Activated CD4-positive, alpha-beta T cell treated with anti-CD3 and anti-CD28 coated beads for 36 hours (primary cell): ENCODE measurements at regions not wholly inside any gene's neighbourhood (a gene's known extent, or its start where the extent isn't known, plus 50 kb on each side); places are given as distances from the start of the nearest gene placed in this dataset.
"Not testable (repeated sequence)": the region's sequence is repeated elsewhere in the genome, so short reads cannot be mapped to it uniquely, and the experiment has no call there.

Source experiments
- ATAC-seq: fragments of 200-7000 bp; cut with Tn5 transposase; one replicate; pipeline ENCODE4 v1.10.0; 2021; ENCODE audit warnings: mild to moderate bottlenecking, moderate library complexity
- CTCF ChIA-PET: fragments of 350-600 bp; sonication (Branson Sonifier 250); formaldehyde crosslinking; loops from one replicate; lab custom pipeline; 2021; ENCODE audit warnings: antibody characterized with exemption; lab: Charles Lee
- POLR2A ChIA-PET: fragments of 350-600 bp; sonication (Branson Sonifier 250); formaldehyde crosslinking; loops from one replicate; lab custom pipeline; 2021; ENCODE audit warnings: antibody characterized with exemption, inconsistent platforms; lab: Charles Lee
- DNase-seq: peaks from one replicate; pipeline ENCODE4 v3.0.0-alpha.2; 2020
- H3K27ac Mint-ChIP-seq: one replicate; pipeline ENCODE4 v1.8.0; 2021; ENCODE audit warnings: mixed read lengths
- H3K27me3 Mint-ChIP-seq: one replicate; pipeline ENCODE4 v1.8.0; 2021; ENCODE audit warnings: mixed read lengths
- H3K36me3 Mint-ChIP-seq: one replicate; pipeline ENCODE4 v1.8.0; 2021; ENCODE audit warnings: low read depth, mixed read lengths
- H3K4me1 Mint-ChIP-seq: one replicate; pipeline ENCODE4 v1.8.0; 2021; ENCODE audit warnings: mixed read lengths
- H3K4me3 Mint-ChIP-seq: one replicate; pipeline ENCODE4 v1.8.0; 2021; ENCODE audit warnings: mild to moderate bottlenecking, moderate library complexity, mixed read lengths
- H3K9me3 Mint-ChIP-seq: one replicate; pipeline ENCODE4 v1.8.0; 2021; ENCODE audit warnings: low read depth, mixed read lengths
- intact Hi-C, 2 experiments: fragments of 100-400 bp; cut with DNase I in 1 of 2; cut with micrococcal nuclease in 1 of 2; formaldehyde crosslinking; loops; one replicate each; pipeline versions ENCODE4 v1.14.2 to v1.15.1; 2022 to 2024; cut with DNase I, micrococcal nuclease

- POLR2A ChIA-PET, DNase-seq, intact Hi-C loops, H3K4me3 Mint-ChIP-seq, H3K27ac Mint-ChIP-seq, CTCF ChIA-PET, H3K9me3 Mint-ChIP-seq, ATAC-seq, H3K36me3 Mint-ChIP-seq, H3K27me3 Mint-ChIP-seq: not testable (repeated sequence)
- H3K4me1 Mint-ChIP-seq: peaks cover 11% of the 10 kb centered on the region
Measured at GRCh38 chr1:221958161-221958562, 216.3 kb upstream of the DUSP10 start.

- peaks cover 11% of the 10 kb centered on the region for H3K4me1 Mint-ChIP-seq
- H3K4me3 Mint-ChIP-seq, ATAC-seq, H3K9me3 Mint-ChIP-seq, POLR2A ChIA-PET, CTCF ChIA-PET, H3K27ac Mint-ChIP-seq, H3K27me3 Mint-ChIP-seq, DNase-seq, H3K36me3 Mint-ChIP-seq, intact Hi-C loops: not testable (repeated sequence)
Measured at GRCh38 chr1:221957350-221957749, 215.5 kb upstream of the DUSP10 start.

GRCh38 chr1:221949996-221950395 lies 208.1 kb upstream of the DUSP10 start:
- ChIA-PET CTCF (no interaction called here), POLR2A (no interaction called here)
- H3K4me3 Mint-ChIP-seq: no peak overlapping the region
- H3K9me3 Mint-ChIP-seq: peaks cover 2% of the 10 kb centered on the region
- no peaks in the 10 kb centered on the region for H3K4me1 Mint-ChIP-seq
- intact Hi-C loops: no loop called here
- no peak overlapping the region for H3K27ac Mint-ChIP-seq
- no peak for ATAC-seq
- DNase-seq: no peak
- no peaks in the 10 kb centered on the region for H3K27me3 Mint-ChIP-seq
- no peaks in the 10 kb centered on the region for H3K36me3 Mint-ChIP-seq

GRCh38 chr1:221948459-221948858 lies 206.6 kb upstream of the DUSP10 start:
- no peak for ATAC-seq
- no peaks in the 10 kb centered on the region for H3K4me1 Mint-ChIP-seq
- H3K36me3 Mint-ChIP-seq: no peaks in the 10 kb centered on the region
- no peak for DNase-seq
- H3K27ac Mint-ChIP-seq: no peak overlapping the region
- CTCF ChIA-PET: no interaction called here
- no peaks in the 10 kb centered on the region for H3K27me3 Mint-ChIP-seq
- no peak overlapping the region for H3K4me3 Mint-ChIP-seq
- POLR2A ChIA-PET: no interaction called here
- peaks cover 10% of the 10 kb centered on the region for H3K9me3 Mint-ChIP-seq
- intact Hi-C loops: no loop called here

- H3K9me3 Mint-ChIP-seq: peaks cover 12% of the 10 kb centered on the region
- H3K27ac Mint-ChIP-seq: no peak overlapping the region
- ChIA-PET POLR2A (no interaction called here), CTCF (no interaction called here)
- no peak overlapping the region for H3K4me3 Mint-ChIP-seq
- DNase-seq (no peak), ATAC-seq (no peak)
- H3K36me3 Mint-ChIP-seq: no peaks in the 10 kb centered on the region
- intact Hi-C loops: no loop called here
- no peaks in the 10 kb centered on the region for H3K27me3 Mint-ChIP-seq
- no peaks in the 10 kb centered on the region for H3K4me1 Mint-ChIP-seq
Measured at GRCh38 chr1:221947731-221948130, 205.8 kb upstream of the DUSP10 start.

- no peak overlapping the region for H3K27ac Mint-ChIP-seq
- no peaks in the 10 kb centered on the region for H3K36me3 Mint-ChIP-seq
- no peak overlapping the region for H3K4me3 Mint-ChIP-seq
- ATAC-seq (no peak), DNase-seq (no peak)
- CTCF ChIA-PET: no interaction called here
- no peaks in the 10 kb centered on the region for H3K4me1 Mint-ChIP-seq
- H3K9me3 Mint-ChIP-seq: peaks cover 12% of the 10 kb centered on the region
- POLR2A ChIA-PET: no interaction called here
- intact Hi-C loops: no loop called here
- H3K27me3 Mint-ChIP-seq: no peaks in the 10 kb centered on the region
Measured at GRCh38 chr1:221946768-221947167, 204.9 kb upstream of the DUSP10 start.

- DNase-seq (no peak), ATAC-seq (no peak)
- peaks cover 12% of the 10 kb centered on the region for H3K9me3 Mint-ChIP-seq
- no peaks in the 10 kb centered on the region for H3K36me3 Mint-ChIP-seq
- H3K27ac Mint-ChIP-seq: no peak overlapping the region
- intact Hi-C loops: no loop called here
- no peak overlapping the region for H3K4me3 Mint-ChIP-seq
- H3K4me1 Mint-ChIP-seq: no peaks in the 10 kb centered on the region
- no peaks in the 10 kb centered on the region for H3K27me3 Mint-ChIP-seq
- POLR2A ChIA-PET: no interaction called here
- CTCF ChIA-PET: no interaction called here
Measured at GRCh38 chr1:221945669-221946068, 203.8 kb upstream of the DUSP10 start.

- ChIA-PET CTCF (interaction anchor here (0.5 kb wide), 1 partner anchor 1859 kb away, joined by 3 read pairs; no protein-coding TSS in a partner anchor), POLR2A (no interaction called here)
- no peaks in the 10 kb centered on the region for H3K4me1 Mint-ChIP-seq
- no peaks in the 10 kb centered on the region for H3K27me3 Mint-ChIP-seq
- intact Hi-C loops: no loop called here
- no peak for ATAC-seq
- DNase-seq: no peak
- no peaks in the 10 kb centered on the region for H3K36me3 Mint-ChIP-seq
- no peak overlapping the region for H3K4me3 Mint-ChIP-seq
- H3K27ac Mint-ChIP-seq: no peak overlapping the region
- H3K9me3 Mint-ChIP-seq: peaks cover 12% of the 10 kb centered on the region
Measured at GRCh38 chr1:221944247-221944870, 202.5 kb upstream of the DUSP10 start.

- no peaks in the 10 kb centered on the region for H3K27me3 Mint-ChIP-seq
- no peaks in the 10 kb centered on the region for H3K36me3 Mint-ChIP-seq
- DNase-seq (no peak), ATAC-seq (no peak)
- H3K4me1 Mint-ChIP-seq: no peaks in the 10 kb centered on the region
- CTCF ChIA-PET: no interaction called here
- POLR2A ChIA-PET: no interaction called here
- H3K4me3 Mint-ChIP-seq: no peak overlapping the region
- H3K27ac Mint-ChIP-seq: no peak overlapping the region
- intact Hi-C loops: no loop called here
- peaks cover 12% of the 10 kb centered on the region for H3K9me3 Mint-ChIP-seq
Measured at GRCh38 chr1:221940631-221941030, 198.7 kb upstream of the DUSP10 start.

- peaks cover 6% of the 10 kb centered on the region for H3K9me3 Mint-ChIP-seq
- no peak overlapping the region for H3K4me3 Mint-ChIP-seq
- no peak for DNase-seq
- no peak overlapping the region for H3K27ac Mint-ChIP-seq
- ChIA-PET POLR2A (no interaction called here), CTCF (interaction anchor here (0.6 to 1.0 kb wide), 2 partner anchors 15 to 674 kb away, joined by 3 read pairs; no protein-coding TSS in a partner anchor)
- ATAC-seq: no peak
- no peaks in the 10 kb centered on the region for H3K36me3 Mint-ChIP-seq
- no peaks in the 10 kb centered on the region for H3K4me1 Mint-ChIP-seq
- no peaks in the 10 kb centered on the region for H3K27me3 Mint-ChIP-seq
- intact Hi-C loops: no loop called here
Measured at GRCh38 chr1:221939607-221940006, 197.7 kb upstream of the DUSP10 start.

- intact Hi-C loops: no loop called here
- H3K27me3 Mint-ChIP-seq: no peaks in the 10 kb centered on the region
- ATAC-seq: no peak
- H3K9me3 Mint-ChIP-seq: no peaks in the 10 kb centered on the region
- H3K4me1 Mint-ChIP-seq: no peaks in the 10 kb centered on the region
- H3K36me3 Mint-ChIP-seq: no peaks in the 10 kb centered on the region
- no peak overlapping the region for H3K27ac Mint-ChIP-seq
- POLR2A ChIA-PET: no interaction called here
- no peak overlapping the region for H3K4me3 Mint-ChIP-seq
- DNase-seq: no peak
- CTCF ChIA-PET: no interaction called here
Measured at GRCh38 chr1:221937155-221937953, 195.5 kb upstream of the DUSP10 start.

GRCh38 chr1:221933814-221934213 lies 191.9 kb upstream of the DUSP10 start:
- no peak overlapping the region for H3K27ac Mint-ChIP-seq
- H3K4me1 Mint-ChIP-seq: no peaks in the 10 kb centered on the region
- no peak for DNase-seq
- no peak for ATAC-seq
- POLR2A ChIA-PET: interaction anchor here (0.7 kb wide), 1 partner anchor 28 kb away, joined by 3 read pairs; no protein-coding TSS in a partner anchor
- H3K9me3 Mint-ChIP-seq: no peaks in the 10 kb centered on the region
- intact Hi-C loops: no loop called here
- H3K36me3 Mint-ChIP-seq: no peaks in the 10 kb centered on the region
- no peak overlapping the region for H3K4me3 Mint-ChIP-seq
- CTCF ChIA-PET: no interaction called here
- H3K27me3 Mint-ChIP-seq: no peaks in the 10 kb centered on the region
